GM12878 (cell line): ENCODE measurements at regions not wholly inside any gene's neighbourhood (a gene's known extent, or its start where the extent isn't known, plus 50 kb on each side); places are given as distances from the start of the nearest gene placed in this dataset.

Experiments used
- ATAC-seq: fragments of 200-7000 bp; cut with Tn5 transposase; 3 replicates; pipeline ENCODE4 v1.9.1; 2020; ENCODE audit warnings: mild to moderate bottlenecking, moderate library complexity
- BruUV-seq: library from RNA; stranded (reverse); fragments of 400-500 nt; replicated peaks from 2 replicates; lab custom pipeline; 2021; lab: Mats Ljungman, UMichigan
- CTCF ChIA-PET: fragments of 300-600 bp; sonication (Branson Sonifier 250); formaldehyde crosslinking; extraction: SDS; loops from one replicate; lab custom pipeline; 2021; ENCODE audit warnings: inconsistent platforms; lab: Yijun Ruan, JAX
- POLR2A ChIA-PET: fragments of 350-600 bp; formaldehyde crosslinking; extraction: SDS; loops from one replicate; lab custom pipeline; 2021; ENCODE audit warnings: inconsistent platforms; lab: Charles Lee
- RAD21 ChIA-PET: fragments of 300-600 bp; sonication (Branson Sonifier 250); formaldehyde crosslinking; loops from one replicate; lab custom pipeline; 2023; ENCODE audit warnings: antibody characterized with exemption; ENCODE audit not compliant: unreplicated experiment; lab: Charles Lee
- SMC1A ChIA-PET: fragments of 300-600 bp; sonication (Branson Sonifier 250); formaldehyde crosslinking; loops from one replicate; lab custom pipeline; 2023; ENCODE audit not compliant: unreplicated experiment, uncharacterized antibody; lab: Charles Lee
- DNase-seq: peaks from one replicate; pipeline ENCODE4 v3.0.0-alpha.2; 2011; ENCODE audit warnings: low read depth, low spot score
- FAIRE-seq: peaks from 3 replicates; lab custom pipeline; 2011; peaks lifted over from hg19 to GRCh38; lab: Jason Lieb, UNC
- H2AFZ ChIP-seq: 2 replicates; pipeline ENCODE4 v1.6.0; 2011; ENCODE audit warnings: low read depth, low read length, control low read depth; ENCODE audit not compliant: control insufficient read depth
- H3K27ac ChIP-seq: 2 replicates; pipeline ENCODE4 v1.5.1; 2011; ENCODE audit warnings: control low read depth; ENCODE audit not compliant: control insufficient read depth, insufficient read depth
- H3K27me3 ChIP-seq, 2 experiments: replicated peaks in 1 of 2; 2 replicates each; pipeline versions ENCODE4 v1.6.0 to v1.6.1; 2011; ENCODE audit warnings: low read length in 1 of 2; ENCODE audit not compliant: control insufficient read depth in 2 of 2, insufficient read depth in 2 of 2
- H3K36me3 ChIP-seq, 2 experiments: 2 replicates each; pipeline ENCODE4 v1.5.1; 2011; ENCODE audit warnings: low read length in 1 of 2; ENCODE audit not compliant: control insufficient read depth in 2 of 2, insufficient read depth in 2 of 2
- H3K4me1 ChIP-seq: 2 replicates; pipeline ENCODE4 v1.6.1; 2011; ENCODE audit warnings: mild to moderate bottlenecking, low read length, moderate library complexity, mixed read lengths; ENCODE audit not compliant: control insufficient read depth, insufficient read depth
- H3K4me2 ChIP-seq: 2 replicates; pipeline ENCODE4 v1.6.0; 2011; ENCODE audit warnings: control low read depth; ENCODE audit not compliant: control insufficient read depth, insufficient read depth
- H3K4me3 ChIP-seq: fragments of 200-600 bp; sonication (generic); 2 replicates; pipeline ENCODE4 v1.5.1; 2016
- H3K79me2 ChIP-seq: 2 replicates; pipeline ENCODE4 v1.6.0; 2011; ENCODE audit warnings: low read length; ENCODE audit not compliant: control insufficient read depth, insufficient read depth
- H3K9ac ChIP-seq: 2 replicates; pipeline ENCODE4 v1.8.0; 2011; ENCODE audit warnings: low read length, control low read depth, mixed read lengths; ENCODE audit not compliant: control insufficient read depth, insufficient read depth
- H3K9me3 ChIP-seq: replicated peaks from 3 replicates; pipeline ENCODE4 v1.5.1; 2011; ENCODE audit warnings: mild to moderate bottlenecking, low read length; ENCODE audit not compliant: control insufficient read depth, insufficient read depth
- H4K20me1 ChIP-seq: 2 replicates; pipeline ENCODE4 v1.6.0; 2011; ENCODE audit not compliant: control insufficient read depth, insufficient read depth
- BCL11A ChIP-seq: IDR thresholded peaks from 2 replicates; pipeline ENCODE4 v1.6.1; 2011; ENCODE audit warnings: low read depth, low read length
- CHD1 ChIP-seq: IDR thresholded peaks from 2 replicates; pipeline ENCODE4 v1.6.1; 2012; ENCODE audit warnings: low read depth, low read length, improper control_type of control experiment
- EGR1 ChIP-seq, 2 experiments: IDR thresholded peaks; 1 replicate in 1 of 2; 2 replicates in 1 of 2; pipeline ENCODE4 v1.6.1; 2011 to 2012; ENCODE audit warnings: low read depth in 2 of 2, low read length in 2 of 2, borderline replicate concordance in 1 of 2, mild to moderate bottlenecking in 1 of 2, moderate library complexity in 1 of 2
- JUNB ChIP-seq: IDR thresholded peaks from 2 replicates; pipeline ENCODE4 v1.6.1; 2016; ENCODE audit warnings: antibody characterized with exemption, mild to moderate bottlenecking
- KDM1A ChIP-seq: fragments of 200-600 bp; sonication (generic); IDR thresholded peaks from 2 replicates; pipeline ENCODE4 v1.6.1; 2016; ENCODE audit warnings: borderline replicate concordance
- NKRF ChIP-seq: fragments of 450-650 bp; conservative IDR thresholded peaks from 2 replicates; pipeline ENCODE4 v1.6.1; 2017; ENCODE audit warnings: mild to moderate bottlenecking, moderate library complexity
- PAX8 ChIP-seq: fragments of 450-650 bp; IDR thresholded peaks from 2 replicates; pipeline ENCODE4 v1.6.1; 2017; ENCODE audit warnings: mild to moderate bottlenecking, moderate library complexity
- POU2F2 ChIP-seq: IDR thresholded peaks from 3 replicates; pipeline ENCODE4 v1.6.1; 2011; ENCODE audit warnings: low read depth, mild to moderate bottlenecking, low read length, borderline replicate concordance
- ZNF207 ChIP-seq: fragments of 450-650 bp; IDR thresholded peaks from 2 replicates; pipeline ENCODE4 v1.6.1; 2014; ENCODE audit warnings: antibody characterized with exemption, mild to moderate bottlenecking, borderline replicate concordance
- WGBS: methylation state at CpG from one replicate; pipeline ENCODE4 v1.1.6; 2016; ENCODE audit warnings: low lambda C conversion rate; ENCODE audit not compliant: insufficient replicate concordance, insufficient coverage; ENCODE audit errors: missing lambda C conversion rate; 5-methylcytosine and 5-hydroxymethylcytosine counted together
- in situ Hi-C: fragments of 300-500 bp; cut with MboI; formaldehyde crosslinking; loops from 9 replicates; pipeline ENCODE4 v1.14.3; 2018; ENCODE audit warnings: mixed read lengths
- intact Hi-C: fragments of 100-400 bp; cut with micrococcal nuclease; formaldehyde crosslinking; loops from one replicate; pipeline ENCODE4 v1.14.2; 2022; ENCODE audit not compliant: unreplicated experiment
- TF ChIP-seq, protein P1 (sequence below): IDR thresholded peaks from 2 replicates; pipeline ENCODE4 v1.6.1; 2012; ENCODE audit warnings: improper control_type of control experiment, low read depth, low read length; ENCODE audit not compliant: insufficient replicate concordance

DNA sequence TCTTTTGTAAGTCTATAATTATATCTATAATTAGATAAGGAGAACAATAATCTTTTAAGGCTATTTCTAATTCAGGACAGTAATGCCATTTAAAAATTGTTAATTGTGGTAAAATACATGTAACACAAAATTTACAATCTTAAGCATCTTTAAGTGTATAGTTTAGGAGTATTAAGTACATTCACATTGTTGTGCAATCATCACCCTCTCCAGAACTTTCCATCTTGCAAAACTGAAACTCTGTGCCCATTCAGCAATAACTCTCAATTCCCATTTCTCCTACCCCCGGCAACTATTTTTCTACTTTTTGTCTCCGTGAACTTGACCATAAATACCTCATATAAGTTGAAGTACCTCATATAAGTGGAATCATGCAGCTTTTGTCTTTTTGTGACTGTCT, 93.9 kb upstream of the KCNA3 start:
- H2AFZ ChIP-seq: no peak overlapping the region
- no peak overlapping the region for H3K4me2 ChIP-seq
- H3K27me3 ChIP-seq: no peaks in the 10 kb centered on the region
- H3K79me2 ChIP-seq: no peaks in the 10 kb centered on the region
- 0% methylated on average over 2 of the region's 2 CpGs for WGBS
- no peaks in the 10 kb centered on the region for H3K36me3 ChIP-seq
- ATAC-seq: no peak
- FAIRE-seq: no peak
- no peak overlapping the region for H3K27ac ChIP-seq
- no peaks in the 10 kb centered on the region; the same call in 2 of the 3 replicates for H3K9me3 ChIP-seq
- in situ Hi-C loops: no loop called here
- ChIA-PET SMC1A (interaction anchor here (5.6 to 6.7 kb wide), 3 partner anchors 13 to 149 kb away, joined by 86 to 119 read pairs (median 98); no protein-coding TSS in a partner anchor), POLR2A (no interaction called here), CTCF (interaction anchor here (1.3 to 6.4 kb wide), 5 partner anchors 12 to 150 kb away, joined by 4 to 180 read pairs (median 86); no protein-coding TSS in a partner anchor), RAD21 (interaction anchor here (0.7 to 6.4 kb wide), 2 partner anchors 140 to 149 kb away, joined by 4 to 113 read pairs; no protein-coding TSS in a partner anchor)
- BruUV-seq: no TSS peak
- H4K20me1 ChIP-seq: no peaks in the 10 kb centered on the region
- DNase-seq: no peak
- no peak overlapping the region for H3K9ac ChIP-seq
- no peak for TF ChIP-seq KDM1A
- TF ChIP-seq EGR1 (IDR thresholded peaks at IDR 0.05; ENCODE audit: borderline replicate concordance in 1 of 2, low read depth in 2 of 2, low read length in 2 of 2): no peak
- TF ChIP-seq ZNF207: no peak
- no peak for TF ChIP-seq POU2F2
- TF ChIP-seq, protein P1, sequence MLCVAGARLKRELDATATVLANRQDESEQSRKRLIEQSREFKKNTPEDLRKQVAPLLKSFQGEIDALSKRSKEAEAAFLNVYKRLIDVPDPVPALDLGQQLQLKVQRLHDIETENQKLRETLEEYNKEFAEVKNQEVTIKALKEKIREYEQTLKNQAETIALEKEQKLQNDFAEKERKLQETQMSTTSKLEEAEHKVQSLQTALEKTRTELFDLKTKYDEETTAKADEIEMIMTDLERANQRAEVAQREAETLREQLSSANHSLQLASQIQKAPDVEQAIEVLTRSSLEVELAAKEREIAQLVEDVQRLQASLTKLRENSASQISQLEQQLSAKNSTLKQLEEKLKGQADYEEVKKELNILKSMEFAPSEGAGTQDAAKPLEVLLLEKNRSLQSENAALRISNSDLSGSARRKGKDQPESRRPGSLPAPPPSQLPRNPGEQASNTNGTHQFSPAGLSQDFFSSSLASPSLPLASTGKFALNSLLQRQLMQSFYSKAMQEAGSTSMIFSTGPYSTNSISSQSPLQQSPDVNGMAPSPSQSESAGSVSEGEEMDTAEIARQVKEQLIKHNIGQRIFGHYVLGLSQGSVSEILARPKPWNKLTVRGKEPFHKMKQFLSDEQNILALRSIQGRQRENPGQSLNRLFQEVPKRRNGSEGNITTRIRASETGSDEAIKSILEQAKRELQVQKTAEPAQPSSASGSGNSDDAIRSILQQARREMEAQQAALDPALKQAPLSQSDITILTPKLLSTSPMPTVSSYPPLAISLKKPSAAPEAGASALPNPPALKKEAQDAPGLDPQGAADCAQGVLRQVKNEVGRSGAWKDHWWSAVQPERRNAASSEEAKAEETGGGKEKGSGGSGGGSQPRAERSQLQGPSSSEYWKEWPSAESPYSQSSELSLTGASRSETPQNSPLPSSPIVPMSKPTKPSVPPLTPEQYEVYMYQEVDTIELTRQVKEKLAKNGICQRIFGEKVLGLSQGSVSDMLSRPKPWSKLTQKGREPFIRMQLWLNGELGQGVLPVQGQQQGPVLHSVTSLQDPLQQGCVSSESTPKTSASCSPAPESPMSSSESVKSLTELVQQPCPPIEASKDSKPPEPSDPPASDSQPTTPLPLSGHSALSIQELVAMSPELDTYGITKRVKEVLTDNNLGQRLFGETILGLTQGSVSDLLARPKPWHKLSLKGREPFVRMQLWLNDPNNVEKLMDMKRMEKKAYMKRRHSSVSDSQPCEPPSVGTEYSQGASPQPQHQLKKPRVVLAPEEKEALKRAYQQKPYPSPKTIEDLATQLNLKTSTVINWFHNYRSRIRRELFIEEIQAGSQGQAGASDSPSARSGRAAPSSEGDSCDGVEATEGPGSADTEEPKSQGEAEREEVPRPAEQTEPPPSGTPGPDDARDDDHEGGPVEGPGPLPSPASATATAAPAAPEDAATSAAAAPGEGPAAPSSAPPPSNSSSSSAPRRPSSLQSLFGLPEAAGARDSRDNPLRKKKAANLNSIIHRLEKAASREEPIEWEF: no peak
- no peak for TF ChIP-seq CHD1
- TF ChIP-seq PAX8: no peak
- no peak for TF ChIP-seq NKRF
- TF ChIP-seq BCL11A: no peak
- no peak for TF ChIP-seq JUNB
- H3K4me3 ChIP-seq: no peak overlapping the region
- peaks cover 11% of the 10 kb centered on the region for H3K4me1 ChIP-seq
- intact Hi-C loops: no loop called here
